ENCODE measurements at regions not wholly inside any gene's neighbourhood (a gene's known extent, or its start where the extent isn't known, plus 50 kb on each side); places are given as distances from the start of the nearest gene placed in this dataset.

DNA sequence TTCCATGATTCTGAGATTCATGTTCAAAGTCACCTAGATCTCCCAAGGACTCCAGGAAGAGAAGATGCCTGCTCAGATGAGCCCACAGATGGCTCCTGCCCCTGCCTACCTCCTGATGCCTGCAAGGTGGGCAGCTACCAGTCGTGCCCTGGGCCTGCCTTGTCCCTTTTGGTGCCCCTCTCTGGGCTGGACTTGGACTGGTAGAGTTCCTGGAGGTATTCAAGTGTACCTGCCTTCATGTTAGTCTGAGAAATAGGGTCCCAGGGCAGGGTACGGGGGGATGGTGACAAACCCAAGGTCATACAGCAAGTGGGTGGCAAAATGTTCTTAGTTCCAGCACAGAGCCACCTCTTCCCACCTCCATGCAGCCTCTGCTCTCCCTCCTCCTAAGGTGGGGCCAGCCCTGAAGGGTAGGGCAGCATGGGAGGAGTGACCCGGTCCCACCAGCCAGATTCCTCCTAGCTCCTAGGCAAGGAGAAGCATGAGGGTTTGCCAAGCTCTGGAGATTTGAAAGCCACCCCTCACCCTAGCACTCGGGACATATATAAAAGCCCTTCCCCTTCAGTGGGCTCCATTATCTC lies 80.8 kb upstream of the UNC5B start:
- TF ChIP-seq ZNF561 (tag by site-specific recombination; IDR thresholded peaks at IDR 0.05; ENCODE audit: borderline replicate concordance) (no peak), ZNF350 (tag by site-specific recombination; IDR thresholded peaks at IDR 0.05) (no peak), ZNF791 (tag by site-specific recombination; IDR thresholded peaks at IDR 0.05) (no peak), ZNF768 (tag by site-specific recombination; IDR thresholded peaks at IDR 0.05) (no peak), WT1 (tag by site-specific recombination; IDR thresholded peaks at IDR 0.05) (no peak), ZNF16 (tag by site-specific recombination; IDR thresholded peaks at IDR 0.05; ENCODE audit: low read depth) (no peak), ZNF544 (tag by site-specific recombination; IDR thresholded peaks at IDR 0.05) (no peak), ZNF837 (tag by site-specific recombination; IDR thresholded peaks at IDR 0.05) (no peak), KLF8 (tag by site-specific recombination; IDR thresholded peaks at IDR 0.05) (no peak), ZNF571 (tag by site-specific recombination; IDR thresholded peaks at IDR 0.05) (no peak), ZNF140 (tag by site-specific recombination; IDR thresholded peaks at IDR 0.05) (no peak), SETDB1 (IDR thresholded peaks at IDR 0.05; ENCODE audit: insufficient read length, low read length) (no peak), GLI2 (tag by site-specific recombination; IDR thresholded peaks at IDR 0.05; ENCODE audit: borderline replicate concordance, low read depth) (no peak), ZNF202 (tag by site-specific recombination; IDR thresholded peaks at IDR 0.05; ENCODE audit: borderline replicate concordance) (no peak), ZNF704 (tag by site-specific recombination; IDR thresholded peaks at IDR 0.05) (no peak), ZNF624 (tag by site-specific recombination; IDR thresholded peaks at IDR 0.05) (no peak), ZNF248 (tag by site-specific recombination; IDR thresholded peaks at IDR 0.05) (no peak), ZNF121 (tag by site-specific recombination; IDR thresholded peaks at IDR 0.05) (no peak)
- TF ChIP-seq, protein P1, sequence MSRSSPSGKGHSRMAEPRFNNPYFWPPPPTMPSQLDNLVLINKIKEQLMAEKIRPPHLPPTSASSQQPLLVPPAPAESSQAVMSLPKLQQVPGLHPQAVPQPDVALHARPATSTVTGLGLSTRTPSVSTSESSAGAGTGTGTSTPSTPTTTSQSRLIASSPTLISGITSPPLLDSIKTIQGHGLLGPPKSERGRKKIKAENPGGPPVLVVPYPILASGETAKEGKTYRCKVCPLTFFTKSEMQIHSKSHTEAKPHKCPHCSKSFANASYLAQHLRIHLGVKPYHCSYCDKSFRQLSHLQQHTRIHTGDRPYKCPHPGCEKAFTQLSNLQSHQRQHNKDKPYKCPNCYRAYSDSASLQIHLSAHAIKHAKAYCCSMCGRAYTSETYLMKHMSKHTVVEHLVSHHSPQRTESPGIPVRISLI (tag by site-specific recombination; IDR thresholded peaks at IDR 0.05): no peak
- POLR2A ChIA-PET: no interaction called here

DNA sequence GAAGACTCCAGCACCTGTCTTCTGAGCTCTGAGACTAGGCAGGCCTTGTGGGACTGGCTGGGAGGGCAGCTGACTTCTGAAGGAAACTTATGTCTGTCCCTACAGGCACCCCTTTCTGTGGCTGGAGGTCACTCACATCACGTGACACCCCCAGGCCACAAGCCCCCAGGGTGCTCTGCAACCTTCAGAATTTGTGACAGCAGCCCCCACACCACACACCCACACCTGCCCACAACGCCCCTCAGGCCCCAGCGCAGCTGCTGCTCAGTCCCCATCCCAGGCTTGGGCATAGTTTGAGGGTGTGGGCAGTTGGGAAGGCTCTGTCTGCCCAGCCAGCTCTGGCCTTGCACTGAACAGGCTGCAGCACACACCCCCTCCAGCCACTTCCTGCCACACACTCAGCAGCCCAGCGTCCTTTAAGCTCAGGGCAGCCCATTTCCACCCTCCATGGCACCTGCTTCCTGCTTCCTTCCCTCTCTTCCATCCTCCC lies 80.0 kb upstream of the UNC5B start:
- Histone ChIP-seq H3K4me1 (ENCODE audit: control insufficient read depth, insufficient read depth, low read length) (peaks cover 8% of the 10 kb centered on the region), H3K27ac (ENCODE audit: extremely low read depth, low read depth, low read length) (no peak overlapping the region), H3K36me3 (ENCODE audit: control insufficient read depth in 2 of 2, insufficient read depth in 1 of 2, low read length in 2 of 2) (no peaks in the 10 kb centered on the region), H3K9me3 (ENCODE audit: control insufficient read depth, insufficient read depth, low read depth, low read length) (no peaks in the 10 kb centered on the region), H3K4me3 (ENCODE audit: low read depth, low read length) (no peak overlapping the region)
- TF ChIP-seq EGR2 (tag by site-specific recombination; IDR thresholded peaks at IDR 0.05; ENCODE audit: low read depth) (peak; percentile 73), ZNF214 (tag by site-specific recombination; IDR thresholded peaks at IDR 0.05; ENCODE audit: borderline replicate concordance) (no peak), ZFHX2 (tag by site-specific recombination; conservative IDR thresholded peaks at IDR 0.05) (peak; percentile 74)
- POLR2A ChIA-PET: no interaction called here
- CTCF ChIA-PET: interaction anchor here (0.6 kb wide), 1 partner anchor 25 kb away, joined by 4 read pairs; no protein-coding TSS in a partner anchor

More for the DNA sequence above, 80.8 kb upstream of the UNC5B start:
- no peak overlapping the region for H3K4me3 ChIP-seq (ENCODE audit: low read depth, low read length)
- H3K36me3 ChIP-seq (ENCODE audit: control insufficient read depth in 2 of 2, insufficient read depth in 1 of 2, low read length in 2 of 2): no peaks in the 10 kb centered on the region
- H3K9me3 ChIP-seq (ENCODE audit: control insufficient read depth, insufficient read depth, low read depth, low read length): no peaks in the 10 kb centered on the region
- H3K4me1 ChIP-seq (ENCODE audit: control insufficient read depth, insufficient read depth, low read length): peaks cover 8% of the 10 kb centered on the region
- no peak overlapping the region for H3K27ac ChIP-seq (ENCODE audit: extremely low read depth, low read depth, low read length)
- CTCF ChIA-PET: no interaction called here

Data from HEK293 (cell line).